BLaER1 (cell line): ENCODE measurements at regions not wholly inside any gene's neighbourhood (a gene's known extent, or its start where the extent isn't known, plus 50 kb on each side); places are given as distances from the start of the nearest gene placed in this dataset.
"Not testable (repeated sequence)": the region's sequence is repeated elsewhere in the genome, so short reads cannot be mapped to it uniquely, and the experiment has no call there.

ENCODE experiments used
- H3K27ac ChIP-seq: shearing (Covaris generic); formaldehyde crosslinking; 2 replicates; pipeline ENCODE4 v1.8.1; 2022
- H3K27me3 ChIP-seq: shearing (Covaris generic); formaldehyde crosslinking; 2 replicates; pipeline ENCODE4 v1.8.1; 2022
- H3K36me3 ChIP-seq: shearing (Covaris generic); formaldehyde crosslinking; 2 replicates; pipeline ENCODE4 v1.8.1; 2022
- H3K4me1 ChIP-seq: shearing (Covaris generic); formaldehyde crosslinking; 2 replicates; pipeline ENCODE4 v1.8.1; 2022
- H3K4me2 ChIP-seq: shearing (Covaris generic); formaldehyde crosslinking; 2 replicates; pipeline ENCODE4 v1.8.1; 2022
- H3K4me3 ChIP-seq: shearing (Covaris generic); formaldehyde crosslinking; 2 replicates; pipeline ENCODE4 v1.8.1; 2022
- H3K9ac ChIP-seq: shearing (Covaris generic); formaldehyde crosslinking; 2 replicates; pipeline ENCODE4 v1.8.1; 2022
- H3K9me3 ChIP-seq: shearing (Covaris generic); formaldehyde crosslinking; 2 replicates; pipeline ENCODE4 v1.8.1; 2022
- H4K20me1 ChIP-seq: shearing (Covaris generic); formaldehyde crosslinking; 2 replicates; pipeline ENCODE4 v1.8.1; 2022
- Cebpa-rat ChIP-seq: shearing (Covaris generic); IDR thresholded peaks from 2 replicates; pipeline ENCODE4 v1.8.1; 2022

GRCh38 chrX:33989936-33990335 is 142.2 kb downstream of the FAM47A start:
- Histone ChIP-seq H3K9me3 (peaks cover 1% of the 10 kb centered on the region; the same call in 1 of the 2 replicates), H3K9ac (no peak overlapping the region), H3K4me2 (no peak overlapping the region), H3K36me3 (no peaks in the 10 kb centered on the region), H3K4me3 (no peak overlapping the region), H3K27ac (no peak overlapping the region), H4K20me1 (no peaks in the 10 kb centered on the region; the same call in 1 of the 2 replicates), H3K4me1 (no peaks in the 10 kb centered on the region), H3K27me3 (peaks cover 56% of the 10 kb centered on the region)
- no peak for TF ChIP-seq Cebpa-rat

GRCh38 chrX:33987458-33987857 is 144.7 kb downstream of the FAM47A start:
- Histone ChIP-seq H3K4me3 (no peak overlapping the region), H3K9me3 (no peaks in the 10 kb centered on the region), H3K4me1 (no peaks in the 10 kb centered on the region), H3K9ac (no peak overlapping the region), H4K20me1 (no peaks in the 10 kb centered on the region; the same call in 1 of the 2 replicates), H3K27ac (no peak overlapping the region), H3K27me3 (peaks cover 55% of the 10 kb centered on the region), H3K4me2 (no peak overlapping the region), H3K36me3 (no peaks in the 10 kb centered on the region)
- no peak for TF ChIP-seq Cebpa-rat

DNA sequence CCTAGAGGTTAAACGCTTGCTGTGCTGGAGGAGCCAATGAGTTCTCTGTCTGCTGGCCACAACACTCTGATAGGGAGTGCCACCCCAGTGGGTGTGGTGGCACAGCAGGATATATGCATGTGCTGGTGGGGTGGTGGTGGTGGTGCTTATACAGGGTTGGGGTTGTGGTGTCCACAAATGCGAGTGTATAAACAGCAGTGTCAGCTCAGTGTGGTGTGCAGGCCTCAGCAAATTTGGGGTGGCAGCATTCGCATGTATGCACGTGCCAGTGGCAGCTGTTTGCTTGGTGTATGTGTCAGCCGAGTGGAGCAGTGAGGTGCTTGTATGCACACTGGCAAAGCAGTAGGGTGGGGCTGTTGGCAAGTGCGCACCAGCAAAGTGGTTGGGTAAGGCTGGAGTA is 157.4 kb downstream of the FAM47A start:
- Histone ChIP-seq H3K4me2 (no peak overlapping the region), H3K9ac (no peak overlapping the region), H3K27ac (no peak overlapping the region), H3K36me3 (no peaks in the 10 kb centered on the region), H3K27me3 (peaks cover 37% of the 10 kb centered on the region), H3K4me1 (no peaks in the 10 kb centered on the region), H3K9me3 (peaks cover 22% of the 10 kb centered on the region), H4K20me1 (no peaks in the 10 kb centered on the region), H3K4me3 (no peak overlapping the region)
- TF ChIP-seq Cebpa-rat, result no peak

DNA sequence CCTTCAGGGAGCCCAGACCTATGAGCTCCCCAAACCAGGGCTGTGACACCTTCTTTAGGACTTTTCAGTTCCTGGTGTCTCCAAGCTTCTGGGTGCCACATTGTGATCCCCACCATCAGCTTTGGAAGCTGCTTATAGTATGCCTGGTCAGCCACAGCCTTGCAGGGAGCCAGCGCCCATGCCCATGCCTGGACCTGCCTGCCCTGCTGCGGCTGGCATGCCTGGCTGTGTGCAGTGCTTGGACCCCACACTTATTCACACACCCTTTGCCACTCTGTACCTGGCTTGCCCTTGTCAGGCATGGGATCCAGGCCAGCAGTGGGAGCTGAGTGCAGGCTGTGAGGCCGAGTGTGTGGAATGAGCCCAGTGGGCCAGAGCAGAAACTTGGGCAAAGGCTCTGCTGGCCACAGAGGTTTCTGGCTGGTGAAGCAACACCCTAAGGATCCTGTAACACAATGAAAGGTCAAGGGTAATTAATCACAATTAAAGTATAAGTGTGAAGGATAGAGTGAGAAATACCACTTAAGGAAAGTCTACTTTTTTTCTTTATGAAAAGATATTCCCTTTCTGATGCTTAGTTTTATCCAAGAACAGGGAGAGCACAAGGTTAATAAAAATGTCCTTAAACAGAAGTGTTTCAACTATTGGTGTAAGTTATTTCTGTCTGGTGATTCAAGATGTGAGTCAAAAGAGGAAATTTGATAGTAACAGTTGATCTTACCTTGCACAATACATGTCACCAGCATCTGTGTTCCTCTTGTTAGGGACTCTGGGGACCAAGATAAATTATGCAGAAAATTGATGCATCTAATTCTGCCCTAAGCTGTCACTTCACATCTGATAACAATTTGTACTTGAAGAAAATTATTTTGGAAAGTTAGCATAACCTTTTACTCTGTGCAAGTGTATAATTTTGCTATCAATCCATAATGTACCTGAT is 161.8 kb downstream of the FAM47A start:
- no peak overlapping the region for H3K27ac ChIP-seq
- H3K4me3 ChIP-seq, result no peak overlapping the region
- H3K36me3 ChIP-seq, result no peaks in the 10 kb centered on the region
- H4K20me1 ChIP-seq, result no peaks in the 10 kb centered on the region
- H3K4me2 ChIP-seq, result no peak overlapping the region
- H3K9ac ChIP-seq, result no peak overlapping the region
- peaks cover 40% of the 10 kb centered on the region for H3K27me3 ChIP-seq
- no peaks in the 10 kb centered on the region for H3K4me1 ChIP-seq
- H3K9me3 ChIP-seq, result peaks cover 27% of the 10 kb centered on the region
- no peak for TF ChIP-seq Cebpa-rat

DNA sequence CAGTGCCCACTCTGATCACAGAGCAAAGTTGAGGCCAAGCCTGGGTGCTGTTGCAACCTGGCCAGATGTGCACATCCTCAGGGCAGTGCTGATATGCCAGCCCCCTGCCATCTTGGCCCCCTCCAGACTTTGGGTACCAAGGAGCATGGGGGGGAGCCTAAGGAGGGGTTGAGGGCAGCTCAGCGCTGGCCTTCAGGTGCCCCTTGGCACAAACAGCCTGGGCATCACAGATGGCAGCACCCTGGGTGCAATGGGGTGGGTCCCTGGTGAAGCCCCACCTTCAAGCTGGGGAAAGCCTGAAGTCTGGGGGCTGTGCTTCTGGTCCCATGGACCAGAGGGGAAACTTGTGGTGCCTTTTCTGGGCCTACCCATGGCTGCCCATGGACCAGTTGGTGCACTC is 163.0 kb downstream of the FAM47A start:
- no peak for TF ChIP-seq Cebpa-rat
- H3K4me3 ChIP-seq, result no peak overlapping the region
- peaks cover 45% of the 10 kb centered on the region for H3K27me3 ChIP-seq

GRCh38 chrX:33968611-33969010 is 163.5 kb downstream of the FAM47A start:
- Histone ChIP-seq H4K20me1 (no peaks in the 10 kb centered on the region), H3K9ac (no peak overlapping the region), H3K27ac (no peak overlapping the region), H3K9me3 (peaks cover 19% of the 10 kb centered on the region), H3K27me3 (peaks cover 48% of the 10 kb centered on the region), H3K4me3 (no peak overlapping the region), H3K36me3 (no peaks in the 10 kb centered on the region), H3K4me2 (no peak overlapping the region), H3K4me1 (no peaks in the 10 kb centered on the region)
- no peak for TF ChIP-seq Cebpa-rat

More for the DNA sequence above, 163.0 kb downstream of the FAM47A start:
- H3K4me1 ChIP-seq, result no peaks in the 10 kb centered on the region
- no peaks in the 10 kb centered on the region for H4K20me1 ChIP-seq
- no peaks in the 10 kb centered on the region for H3K36me3 ChIP-seq
- no peak overlapping the region for H3K9ac ChIP-seq
- H3K4me2 ChIP-seq, result no peak overlapping the region
- peaks cover 19% of the 10 kb centered on the region for H3K9me3 ChIP-seq
- H3K27ac ChIP-seq, result no peak overlapping the region

- TF ChIP-seq Cebpa-rat, result no peak
- Histone ChIP-seq H3K4me3 (no peak overlapping the region), H3K9ac (no peak overlapping the region), H3K36me3 (no peaks in the 10 kb centered on the region), H3K27me3 (peaks cover 60% of the 10 kb centered on the region), H3K9me3 (no peaks in the 10 kb centered on the region), H3K27ac (no peak overlapping the region), H3K4me1 (no peaks in the 10 kb centered on the region), H4K20me1 (no peaks in the 10 kb centered on the region; the same call in 1 of the 2 replicates), H3K4me2 (no peak overlapping the region)
Measured at GRCh38 chrX:33949300-33949699, 182.8 kb downstream of the FAM47A start.

DNA sequence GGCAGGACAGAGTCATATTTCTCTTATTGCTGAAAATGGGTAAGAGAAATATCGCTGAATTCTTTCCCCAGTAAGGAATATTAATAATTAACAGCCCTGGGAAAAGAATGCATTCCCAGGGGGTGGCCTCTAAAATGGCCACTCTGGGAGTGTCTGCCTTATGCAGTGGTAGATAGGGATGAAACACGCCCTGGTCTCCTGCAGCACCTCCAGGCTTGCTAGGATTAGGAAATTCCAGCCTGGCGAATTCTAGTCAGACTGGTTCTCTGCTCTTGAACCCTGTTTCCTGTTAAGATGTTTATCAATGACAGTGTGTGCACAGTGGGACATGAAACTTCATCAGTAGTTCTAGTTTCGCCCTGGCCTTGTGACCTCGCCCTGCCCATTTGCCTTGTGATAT is 205.9 kb downstream of the FAM47A start:
- H3K4me2 ChIP-seq, H4K20me1 ChIP-seq, H3K27ac ChIP-seq, H3K9ac ChIP-seq, H3K36me3 ChIP-seq, H3K4me3 ChIP-seq, H3K4me1 ChIP-seq: not testable (repeated sequence)
- peaks cover 25% of the 10 kb centered on the region for H3K9me3 ChIP-seq
- peaks cover 51% of the 10 kb centered on the region for H3K27me3 ChIP-seq

GRCh38 chrX:33923262-33923661 is 208.9 kb downstream of the FAM47A start:
- Histone ChIP-seq H3K4me2 (no peak overlapping the region), H3K4me3 (no peak overlapping the region), H3K4me1 (no peaks in the 10 kb centered on the region), H3K9ac (no peak overlapping the region), H3K27me3 (peaks cover 64% of the 10 kb centered on the region), H3K9me3 (peaks cover 25% of the 10 kb centered on the region), H3K27ac (no peak overlapping the region), H3K36me3 (no peaks in the 10 kb centered on the region), H4K20me1 (no peaks in the 10 kb centered on the region)
- no peak for TF ChIP-seq Cebpa-rat

DNA sequence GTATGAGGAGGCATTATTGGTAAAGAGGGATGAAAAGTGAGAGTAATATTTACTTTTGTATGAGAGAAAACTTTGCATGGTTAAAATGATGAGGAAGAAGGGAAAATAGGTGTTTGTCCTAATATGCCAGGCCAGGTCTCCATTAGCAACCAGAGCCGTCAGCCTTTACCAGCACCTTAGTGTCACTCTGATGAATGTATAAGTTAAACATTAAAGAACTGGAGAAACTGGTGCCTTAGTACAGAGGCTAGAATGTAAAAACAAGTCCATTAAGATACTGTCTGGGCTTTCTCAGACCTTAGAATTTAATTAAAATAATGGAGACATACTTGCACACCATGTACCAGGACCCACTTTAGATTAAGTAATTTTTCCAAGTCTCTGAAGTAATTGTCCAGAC is 222.3 kb downstream of the FAM47A start:
- no peak overlapping the region for H3K9ac ChIP-seq
- no peaks in the 10 kb centered on the region for H3K4me1 ChIP-seq
- H3K4me2 ChIP-seq, result no peak overlapping the region
- H4K20me1 ChIP-seq, result no peaks in the 10 kb centered on the region
- H3K27me3 ChIP-seq, result peaks cover 96% of the 10 kb centered on the region
- H3K27ac ChIP-seq, result no peak overlapping the region
- no peak overlapping the region for H3K4me3 ChIP-seq
- no peaks in the 10 kb centered on the region for H3K36me3 ChIP-seq
- peaks cover 3% of the 10 kb centered on the region for H3K9me3 ChIP-seq
- no peak for TF ChIP-seq Cebpa-rat
